Body of pancreas (tissue), 4 donors: ENCODE measurements at regions not wholly inside any gene's neighbourhood (a gene's known extent, or its start where the extent isn't known, plus 50 kb on each side); places are given as distances from the start of the nearest gene placed in this dataset.

Source experiments
- ATAC-seq: fragments of 150-250 bp; one replicate; pipeline ENCODE4 v1.9.1; 2016
- DNase-seq, 4 donors: peaks; one replicate each; pipeline ENCODE4 v3.0.0-alpha.2; 2019
- H3K27ac ChIP-seq, 4 donors: fragments of 200-600 bp; sonication (generic); 1 replicate in 3 of 4; 2 replicates in 1 of 4; pipeline versions ENCODE4 v1.5.1 to v1.6.1; 2016 to 2019; ENCODE audit warnings: mild to moderate bottlenecking in 1 of 4, mixed read lengths in 1 of 4, moderate library complexity in 1 of 4
- H3K27me3 ChIP-seq, 2 donors: fragments of 200-600 bp; sonication (generic); one replicate each; pipeline ENCODE4 v1.6.0; 2016; ENCODE audit warnings: mild to moderate bottlenecking in 1 of 2
- H3K36me3 ChIP-seq, 2 donors: fragments of 200-600 bp; sonication (generic); replicated peaks in 1 of 2; 2 replicates each; pipeline ENCODE4 v1.5.1; 2016; ENCODE audit warnings: low read depth in 2 of 2; ENCODE audit not compliant: insufficient read depth in 1 of 2
- H3K4me1 ChIP-seq: fragments of 200-600 bp; sonication (generic); one replicate; pipeline ENCODE4 v1.6.0; 2016
- H3K4me3 ChIP-seq, 2 donors: fragments of 200-600 bp; sonication (generic); 1 replicate in 1 of 2; 2 replicates in 1 of 2; pipeline ENCODE4 v1.5.1; 2016 to 2019
- H3K9me3 ChIP-seq, 3 donors: fragments of 200-600 bp; sonication (generic); 1 replicate in 2 of 3; 2 replicates in 1 of 3; pipeline ENCODE4 v1.5.1; 2016
- POLR2A ChIP-seq, 3 donors: fragments of 450-650 bp; IDR thresholded peaks; one replicate each; pipeline ENCODE4 v1.6.1; 2016; ENCODE audit warnings: antibody characterized with exemption in 3 of 3, mild to moderate bottlenecking in 2 of 3
- WGBS, 2 donors: methylation state at CpG; one replicate each; pipeline ENCODE4 v1.1.5; 2017; 5-methylcytosine and 5-hydroxymethylcytosine counted together
- intact Hi-C: fragments of 100-400 bp; cut with DNase I; formaldehyde crosslinking; loops from one replicate; pipeline ENCODE4 v1.15.1; 2023
- TF ChIP-seq, protein P1 (sequence below), 7 experiments: fragments of 450-650 bp in 4 of 7; fragments of 200-600 bp in 3 of 7; sonication (generic) in 3 of 7; IDR thresholded peaks; one replicate each; pipeline ENCODE4 v1.5.1; 2016 to 2019; ENCODE audit warnings: antibody characterized with exemption in 7 of 7

GRCh38 chr5:8912106-8912505 lies 633.8 kb downstream of the SEMA5A start:
- Histone ChIP-seq H3K27me3 (no peaks in the 10 kb centered on the region), H3K36me3 (no peaks in the 10 kb centered on the region), H3K4me1 (no peaks in the 10 kb centered on the region), H3K9me3 (no peaks in the 10 kb centered on the region), H3K4me3 (no peak overlapping the region), H3K27ac (no peak overlapping the region)
- 79 to 82% methylated on average over 3 of the region's 3 CpGs for WGBS, 2 donors
- intact Hi-C loops, result no loop called here
- DNase-seq (no peak), ATAC-seq (no peak)
- TF ChIP-seq, protein P1, sequence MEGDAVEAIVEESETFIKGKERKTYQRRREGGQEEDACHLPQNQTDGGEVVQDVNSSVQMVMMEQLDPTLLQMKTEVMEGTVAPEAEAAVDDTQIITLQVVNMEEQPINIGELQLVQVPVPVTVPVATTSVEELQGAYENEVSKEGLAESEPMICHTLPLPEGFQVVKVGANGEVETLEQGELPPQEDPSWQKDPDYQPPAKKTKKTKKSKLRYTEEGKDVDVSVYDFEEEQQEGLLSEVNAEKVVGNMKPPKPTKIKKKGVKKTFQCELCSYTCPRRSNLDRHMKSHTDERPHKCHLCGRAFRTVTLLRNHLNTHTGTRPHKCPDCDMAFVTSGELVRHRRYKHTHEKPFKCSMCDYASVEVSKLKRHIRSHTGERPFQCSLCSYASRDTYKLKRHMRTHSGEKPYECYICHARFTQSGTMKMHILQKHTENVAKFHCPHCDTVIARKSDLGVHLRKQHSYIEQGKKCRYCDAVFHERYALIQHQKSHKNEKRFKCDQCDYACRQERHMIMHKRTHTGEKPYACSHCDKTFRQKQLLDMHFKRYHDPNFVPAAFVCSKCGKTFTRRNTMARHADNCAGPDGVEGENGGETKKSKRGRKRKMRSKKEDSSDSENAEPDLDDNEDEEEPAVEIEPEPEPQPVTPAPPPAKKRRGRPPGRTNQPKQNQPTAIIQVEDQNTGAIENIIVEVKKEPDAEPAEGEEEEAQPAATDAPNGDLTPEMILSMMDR (IDR thresholded peaks at IDR 0.05), result no peak
- TF ChIP-seq POLR2A (IDR thresholded peaks at IDR 0.05), result no peak

DNA sequence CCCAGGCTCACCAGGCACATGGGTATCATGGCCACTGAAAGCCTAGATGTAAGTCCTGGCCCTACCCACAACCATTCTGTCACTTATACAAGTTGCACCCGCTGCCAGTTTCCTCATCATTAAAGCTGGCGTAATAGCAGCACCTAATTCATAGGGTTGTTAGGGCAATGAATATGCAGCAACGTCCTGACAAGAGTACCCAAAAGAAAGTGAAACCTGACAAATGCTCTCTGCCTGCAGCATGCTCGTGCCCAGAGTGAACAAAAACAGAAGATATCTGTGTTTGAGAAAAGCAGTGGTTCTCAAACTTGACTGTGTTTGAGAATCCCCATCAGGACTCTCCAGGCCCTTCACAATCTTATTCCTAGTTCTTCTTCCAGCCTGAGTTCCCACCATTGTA lies 632.4 kb downstream of the SEMA5A start:
- H3K27me3 ChIP-seq, result no peaks in the 10 kb centered on the region
- H3K4me1 ChIP-seq, result no peaks in the 10 kb centered on the region
- DNase-seq, result no peak
- 58% methylated on average over 4 of the region's 4 CpGs for WGBS, 2 donors
- TF ChIP-seq POLR2A (IDR thresholded peaks at IDR 0.05), result no peak
- TF ChIP-seq, protein P1 (IDR thresholded peaks at IDR 0.05), result no peak
- no peak for ATAC-seq
- H3K9me3 ChIP-seq, result no peaks in the 10 kb centered on the region
- intact Hi-C loops, result no loop called here
- H3K4me3 ChIP-seq, result no peak overlapping the region
- H3K36me3 ChIP-seq, result no peaks in the 10 kb centered on the region
- H3K27ac ChIP-seq, result no peak overlapping the region

- no peaks in the 10 kb centered on the region for H3K27me3 ChIP-seq
- intact Hi-C loops, result no loop called here
- ATAC-seq, result no peak
- no peak overlapping the region for H3K27ac ChIP-seq
- H3K4me3 ChIP-seq, result no peak overlapping the region
- no peaks in the 10 kb centered on the region for H3K9me3 ChIP-seq
- TF ChIP-seq, protein P1 (IDR thresholded peaks at IDR 0.05), result no peak
- TF ChIP-seq POLR2A (IDR thresholded peaks at IDR 0.05), result no peak
- no peaks in the 10 kb centered on the region for H3K4me1 ChIP-seq
- H3K36me3 ChIP-seq, result no peaks in the 10 kb centered on the region
- DNase-seq, result no peak
Measured at GRCh38 chr5:8919096-8919495, 626.8 kb downstream of the SEMA5A start.

DNA sequence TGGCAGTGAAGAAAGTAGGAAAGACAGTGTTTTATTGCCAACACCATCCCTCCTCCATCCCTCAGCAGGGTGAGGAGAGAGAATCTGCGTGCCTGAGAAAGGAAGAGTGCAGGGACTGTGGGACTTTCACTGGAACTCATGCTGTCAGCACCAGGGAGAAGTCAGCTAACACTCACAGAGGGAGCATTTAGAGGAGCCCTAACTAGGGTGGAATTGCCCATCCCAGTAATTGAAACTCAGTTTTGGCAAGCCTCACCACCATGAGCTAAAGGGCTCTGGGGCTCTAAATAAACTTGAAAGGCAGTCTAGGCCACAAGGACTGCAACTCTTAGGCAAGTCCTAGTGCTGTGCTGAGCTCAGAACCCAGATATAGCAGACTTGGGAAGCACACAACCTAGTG lies 622.3 kb downstream of the SEMA5A start:
- 38 to 65% methylated on average over 1 of the region's 1 CpG for WGBS, 2 donors
- no peak for DNase-seq
- intact Hi-C loops, result no loop called here
- H3K4me3 ChIP-seq, result no peak overlapping the region
- H3K9me3 ChIP-seq, result no peaks in the 10 kb centered on the region
- no peak overlapping the region for H3K27ac ChIP-seq
- H3K4me1 ChIP-seq, result no peaks in the 10 kb centered on the region
- H3K27me3 ChIP-seq, result no peaks in the 10 kb centered on the region
- no peak for ATAC-seq
- no peaks in the 10 kb centered on the region for H3K36me3 ChIP-seq
- TF ChIP-seq, protein P1 (IDR thresholded peaks at IDR 0.05), result no peak
- no peak for TF ChIP-seq POLR2A (IDR thresholded peaks at IDR 0.05)

DNA sequence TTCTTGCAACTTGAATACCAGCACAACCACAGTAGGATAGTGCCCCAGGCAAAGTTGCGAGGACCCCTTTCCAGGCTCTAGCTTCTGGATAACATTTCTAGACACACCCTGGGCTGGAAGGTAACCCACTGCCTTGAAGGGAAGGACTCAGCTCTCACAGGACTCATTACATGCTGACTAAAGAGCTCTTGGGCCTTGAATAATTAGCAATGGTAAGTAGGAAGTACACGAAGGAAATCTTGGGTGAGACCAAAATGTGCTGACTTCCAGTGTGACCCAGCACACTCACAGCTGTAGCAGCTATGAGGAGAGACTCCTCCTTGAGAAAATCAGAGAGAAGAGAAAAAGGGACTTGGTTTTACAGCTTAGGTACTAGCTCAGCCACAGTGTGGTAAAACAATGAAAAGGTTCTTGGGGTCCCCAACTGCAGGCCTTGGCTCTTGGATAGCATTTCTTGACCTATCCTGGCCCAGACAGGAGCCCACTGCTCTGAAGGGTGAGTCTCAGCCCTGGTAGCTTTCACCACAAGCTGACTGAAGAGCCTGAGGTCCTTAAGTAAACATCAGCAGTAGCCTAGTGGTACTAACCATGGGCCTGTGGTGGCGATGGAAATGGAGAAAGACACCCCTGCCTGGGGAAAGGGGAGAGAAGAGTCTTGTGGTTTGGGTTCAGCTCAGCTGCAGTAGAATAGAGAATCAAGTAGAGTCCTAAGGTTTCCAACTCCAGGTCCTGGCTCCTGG lies 621.7 kb downstream of the SEMA5A start:
- Histone ChIP-seq H3K9me3 (no peaks in the 10 kb centered on the region), H3K27me3 (no peaks in the 10 kb centered on the region), H3K4me3 (no peak overlapping the region), H3K36me3 (no peaks in the 10 kb centered on the region), H3K4me1 (no peaks in the 10 kb centered on the region), H3K27ac (no peak overlapping the region)
- ATAC-seq (no peak), DNase-seq (no peak)
- WGBS, 2 donors, result 54 to 59% methylated on average over 3 of the region's 3 CpGs
- intact Hi-C loops, result no loop called here
- no peak for TF ChIP-seq POLR2A (IDR thresholded peaks at IDR 0.05)
- TF ChIP-seq, protein P1 (IDR thresholded peaks at IDR 0.05), result no peak
